Liver (tissue), 3 donors: ENCODE measurements at regions not wholly inside any gene's neighbourhood (a gene's known extent, or its start where the extent isn't known, plus 50 kb on each side); places are given as distances from the start of the nearest gene placed in this dataset.

ENCODE experiments used
- CTCF ChIP-seq: fragments of 150-350 bp; IDR thresholded peaks from 2 replicates; pipeline ENCODE4 v1.5.1; 2017; ENCODE audit warnings: improper control_type of control experiment, low read depth, low read length; ENCODE audit not compliant: missing input control
- RAD21 ChIP-seq, 2 donors: IDR thresholded peaks; 2 replicates each; pipeline ENCODE4 v1.6.1; 2016; ENCODE audit warnings: antibody characterized with exemption in 2 of 2, mild to moderate bottlenecking in 2 of 2
- SP1 ChIP-seq: IDR thresholded peaks from 2 replicates; pipeline ENCODE4 v1.6.1; 2018; ENCODE audit warnings: antibody characterized with exemption, mild to moderate bottlenecking
- donor health status: healthy.
- donor health status: healthy.

DNA sequence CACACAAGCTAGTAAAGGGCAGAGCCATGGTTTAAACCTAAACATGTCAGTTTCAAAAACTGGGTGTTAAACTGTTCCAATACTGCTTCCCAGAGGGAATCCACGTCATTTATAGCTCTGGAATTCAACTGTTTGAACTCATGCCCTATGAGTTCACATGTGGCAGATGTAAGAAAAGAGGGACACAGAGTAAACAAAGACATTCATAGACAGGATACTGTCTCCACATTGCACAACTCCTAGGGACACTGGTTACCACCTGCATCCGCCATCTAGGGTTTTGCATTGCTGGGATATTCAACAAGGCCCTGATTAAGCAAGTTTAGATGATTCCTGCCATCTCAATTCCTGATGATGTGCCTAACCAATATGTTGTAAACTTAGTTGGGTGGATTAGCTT, 134.1 kb upstream of the COL8A1 start:
- TF ChIP-seq RAD21 (IDR thresholded peaks at IDR 0.05): no peak
- TF ChIP-seq SP1: no peak
- TF ChIP-seq CTCF: no peak
